Activated CD4-positive, alpha-beta memory T cell treated with anti-CD3 and anti-CD28 coated beads, Interleukin-2, amount 10 ng/mL, durations not matched to agents 7 days and 5 days (primary cell): ENCODE measurements at regions not wholly inside any gene's neighbourhood (a gene's known extent, or its start where the extent isn't known, plus 50 kb on each side); places are given as distances from the start of the nearest gene placed in this dataset.

Experiments
- CTCF ChIA-PET: fragments of 350-600 bp; sonication (Branson Sonifier 250); formaldehyde crosslinking; loops from one replicate; lab custom pipeline; 2021; ENCODE audit warnings: antibody characterized with exemption, inconsistent platforms; lab: Charles Lee
- POLR2A ChIA-PET: fragments of 350-600 bp; sonication (Branson Sonifier 250); formaldehyde crosslinking; loops from one replicate; lab custom pipeline; 2021; ENCODE audit warnings: antibody characterized with exemption; lab: Charles Lee
- DNase-seq: peaks from one replicate; pipeline ENCODE4 v3.0.0-alpha.2; 2020
- H3K27ac Mint-ChIP-seq: one replicate; pipeline ENCODE4 v1.8.0; 2021; ENCODE audit warnings: mild to moderate bottlenecking, mixed read lengths
- H3K27me3 Mint-ChIP-seq: one replicate; pipeline ENCODE4 v1.8.0; 2021; ENCODE audit warnings: mixed read lengths
- H3K36me3 Mint-ChIP-seq: one replicate; pipeline ENCODE4 v1.8.0; 2021; ENCODE audit warnings: low read depth, mixed read lengths
- H3K4me1 Mint-ChIP-seq: one replicate; pipeline ENCODE4 v1.8.0; 2021; ENCODE audit warnings: mixed read lengths
- H3K4me3 Mint-ChIP-seq: one replicate; pipeline ENCODE4 v1.8.0; 2021; ENCODE audit warnings: mild to moderate bottlenecking, mixed read lengths
- H3K9me3 Mint-ChIP-seq: one replicate; pipeline ENCODE4 v1.8.0; 2021; ENCODE audit warnings: mixed read lengths

DNA sequence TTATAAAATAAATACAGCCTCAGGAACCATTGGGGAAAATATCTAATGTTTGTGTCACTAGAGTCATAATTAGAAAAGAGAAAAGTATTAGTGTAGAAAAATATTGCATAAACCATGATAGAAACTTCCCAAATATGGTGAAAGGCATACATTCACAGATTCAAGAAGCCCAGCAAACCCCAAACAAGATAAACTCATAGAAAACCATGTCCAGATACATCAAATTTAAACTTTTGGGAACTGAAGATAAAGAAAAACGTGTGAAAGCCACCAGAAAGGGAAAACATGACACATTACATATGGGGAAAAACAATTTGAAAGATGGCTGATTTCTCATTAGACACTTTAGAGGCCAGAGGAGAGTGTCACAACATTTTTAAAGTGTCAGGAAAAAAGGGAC is 236.5 kb upstream of the FN1 start:
- Mint-ChIP-seq H3K4me1 (no peaks in the 10 kb centered on the region), H3K4me3 (no peak overlapping the region), H3K27me3 (no peaks in the 10 kb centered on the region), H3K36me3 (no peaks in the 10 kb centered on the region), H3K9me3 (no peaks in the 10 kb centered on the region), H3K27ac (no peak overlapping the region)
- ChIA-PET POLR2A (no interaction called here), CTCF (no interaction called here)
- DNase-seq = no peak

DNA sequence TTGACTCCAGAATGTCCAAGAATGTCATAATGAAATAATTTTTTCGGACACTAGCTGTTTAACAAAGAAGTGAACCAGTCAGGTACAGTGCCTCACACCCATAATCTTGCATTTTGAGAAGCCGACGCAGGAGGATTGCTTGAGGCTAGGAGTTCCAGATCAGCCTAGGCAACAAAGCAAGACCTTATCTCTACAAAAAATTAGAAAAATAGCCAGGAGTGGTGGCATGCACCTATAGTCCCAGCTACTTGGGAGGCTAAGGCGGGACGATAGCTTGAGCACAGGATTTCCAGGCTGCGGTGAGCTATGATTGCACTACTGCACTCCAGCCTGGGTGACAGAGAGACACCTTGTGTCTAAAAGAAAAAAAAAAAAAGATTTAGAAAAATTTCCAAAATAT is 235.8 kb upstream of the FN1 start:
- POLR2A ChIA-PET = no interaction called here

DNA sequence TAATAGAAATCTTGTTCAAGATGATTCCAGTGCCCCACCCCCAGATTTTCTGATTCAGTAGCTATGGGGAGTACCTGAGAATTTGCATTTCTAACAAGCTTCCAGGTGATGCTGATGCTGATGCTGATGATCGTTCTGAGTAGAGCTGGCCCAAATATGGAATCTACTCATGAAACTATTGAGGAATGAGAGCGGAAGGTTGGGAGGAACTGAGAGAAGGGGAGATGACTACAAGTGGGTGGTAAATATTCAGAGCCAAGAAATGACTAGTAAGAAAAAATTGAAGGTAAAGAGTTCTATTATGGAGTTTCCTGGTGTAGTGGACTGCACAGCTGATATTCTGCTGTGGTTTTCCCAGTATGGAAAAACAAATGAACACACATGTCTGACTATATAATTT is 235.4 kb upstream of the FN1 start:
- no peak overlapping the region for H3K4me3 Mint-ChIP-seq
- DNase-seq = no peak
- ChIA-PET POLR2A (no interaction called here), CTCF (interaction anchor here (0.7 kb wide), 1 partner anchor 682 kb away, joined by 3 read pairs; no protein-coding TSS in a partner anchor)
- H3K27me3 Mint-ChIP-seq = no peaks in the 10 kb centered on the region
- no peaks in the 10 kb centered on the region for H3K9me3 Mint-ChIP-seq
- no peaks in the 10 kb centered on the region for H3K4me1 Mint-ChIP-seq
- no peaks in the 10 kb centered on the region for H3K36me3 Mint-ChIP-seq
- H3K27ac Mint-ChIP-seq = no peak overlapping the region

More for the DNA sequence above, 235.8 kb upstream of the FN1 start:
- no peaks in the 10 kb centered on the region for H3K9me3 Mint-ChIP-seq
- H3K27me3 Mint-ChIP-seq = no peaks in the 10 kb centered on the region
- no peak for DNase-seq
- no peaks in the 10 kb centered on the region for H3K36me3 Mint-ChIP-seq
- CTCF ChIA-PET = interaction anchor here (0.7 kb wide), 1 partner anchor 683 kb away, joined by 3 read pairs; no protein-coding TSS in a partner anchor
- no peak overlapping the region for H3K4me3 Mint-ChIP-seq
- H3K4me1 Mint-ChIP-seq = no peaks in the 10 kb centered on the region
- H3K27ac Mint-ChIP-seq = no peak overlapping the region

DNA sequence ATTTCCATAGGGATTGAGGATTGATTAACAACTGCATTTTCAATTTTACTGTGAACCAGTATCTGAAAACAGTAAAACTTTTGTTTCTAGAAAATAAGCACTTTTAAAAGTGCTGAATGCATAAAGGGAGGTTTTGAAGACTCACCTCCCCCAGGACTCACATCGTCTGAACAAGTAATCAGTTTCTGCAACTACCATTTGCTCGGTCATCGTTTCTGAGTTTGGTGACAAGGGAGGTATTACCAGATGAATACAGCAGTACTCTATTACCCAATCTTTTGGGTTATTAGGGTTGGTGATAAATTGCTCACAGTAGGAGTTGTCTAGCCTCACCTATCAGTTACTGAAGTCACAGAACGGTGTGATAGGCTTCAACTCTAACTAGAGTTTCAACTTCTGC is 234.5 kb upstream of the FN1 start:
- H3K4me3 Mint-ChIP-seq = no peak overlapping the region
- POLR2A ChIA-PET = no interaction called here
- DNase-seq = no peak
- H3K4me1 Mint-ChIP-seq = no peaks in the 10 kb centered on the region
- H3K36me3 Mint-ChIP-seq = no peaks in the 10 kb centered on the region
- no peaks in the 10 kb centered on the region for H3K9me3 Mint-ChIP-seq
- H3K27me3 Mint-ChIP-seq = no peaks in the 10 kb centered on the region
- no peak overlapping the region for H3K27ac Mint-ChIP-seq
- CTCF ChIA-PET = no interaction called here

GRCh38 chr2:215668378-215668775 is 232.5 kb upstream of the FN1 start:
- H3K27me3 Mint-ChIP-seq = no peaks in the 10 kb centered on the region
- DNase-seq = no peak
- no peak overlapping the region for H3K27ac Mint-ChIP-seq
- H3K4me3 Mint-ChIP-seq = no peak overlapping the region
- CTCF ChIA-PET = no interaction called here
- H3K36me3 Mint-ChIP-seq = no peaks in the 10 kb centered on the region
- H3K9me3 Mint-ChIP-seq = no peaks in the 10 kb centered on the region
- peaks cover 5% of the 10 kb centered on the region for H3K4me1 Mint-ChIP-seq
- POLR2A ChIA-PET = no interaction called here

GRCh38 chr2:215667585-215668377 is 231.9 kb upstream of the FN1 start:
- POLR2A ChIA-PET = no interaction called here
- no peaks in the 10 kb centered on the region for H3K36me3 Mint-ChIP-seq

GRCh38 chr2:215664847-215665525 is 229.1 kb upstream of the FN1 start:
- Mint-ChIP-seq H3K36me3 (no peaks in the 10 kb centered on the region), H3K4me3 (no peak overlapping the region), H3K27me3 (no peaks in the 10 kb centered on the region), H3K27ac (no peak overlapping the region), H3K4me1 (peaks cover 5% of the 10 kb centered on the region), H3K9me3 (no peaks in the 10 kb centered on the region)
- ChIA-PET POLR2A (no interaction called here), CTCF (no interaction called here)
- DNase-seq = no peak

More at GRCh38 chr2:215667585-215668377, 231.9 kb upstream of the FN1 start:
- no peak for DNase-seq
- H3K4me1 Mint-ChIP-seq = peaks cover 5% of the 10 kb centered on the region
- CTCF ChIA-PET = no interaction called here
- H3K4me3 Mint-ChIP-seq = no peak overlapping the region
- H3K27ac Mint-ChIP-seq = no peak overlapping the region
- H3K9me3 Mint-ChIP-seq = no peaks in the 10 kb centered on the region
- no peaks in the 10 kb centered on the region for H3K27me3 Mint-ChIP-seq

- Mint-ChIP-seq H3K4me3 (no peak overlapping the region), H3K36me3 (no peaks in the 10 kb centered on the region), H3K27ac (no peak overlapping the region), H3K27me3 (no peaks in the 10 kb centered on the region), H3K4me1 (peaks cover 5% of the 10 kb centered on the region), H3K9me3 (no peaks in the 10 kb centered on the region)
- POLR2A ChIA-PET = no interaction called here
- no peak for DNase-seq
- CTCF ChIA-PET = no interaction called here
Observed at GRCh38 chr2:215662715-215663114, 226.8 kb upstream of the FN1 start.

DNA sequence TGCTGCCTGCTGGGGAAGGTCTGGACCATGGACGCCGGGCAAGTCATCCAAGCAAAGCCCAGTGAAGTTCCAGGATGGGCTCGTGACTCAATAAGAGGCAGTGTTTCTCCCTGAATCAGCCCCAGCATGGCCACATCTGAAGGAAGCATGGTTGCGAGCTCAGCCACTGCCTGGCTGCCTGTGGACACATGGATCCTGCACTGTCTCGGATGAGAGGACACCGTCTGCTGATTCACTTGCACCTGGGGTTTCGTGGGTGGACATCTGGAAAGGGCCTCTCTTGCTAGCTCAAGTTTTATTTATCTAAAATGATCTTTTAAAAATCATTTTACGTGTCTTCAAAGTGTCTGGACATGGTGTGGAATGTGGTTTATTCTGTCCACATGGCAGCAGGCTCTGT is 224.8 kb upstream of the FN1 start:
- H3K9me3 Mint-ChIP-seq = no peaks in the 10 kb centered on the region
- ChIA-PET CTCF (no interaction called here), POLR2A (no interaction called here)
- no peaks in the 10 kb centered on the region for H3K27me3 Mint-ChIP-seq
- no peak overlapping the region for H3K27ac Mint-ChIP-seq
- no peak overlapping the region for H3K4me3 Mint-ChIP-seq
- H3K36me3 Mint-ChIP-seq = no peaks in the 10 kb centered on the region
- peaks cover 5% of the 10 kb centered on the region for H3K4me1 Mint-ChIP-seq
- no peak for DNase-seq

DNA sequence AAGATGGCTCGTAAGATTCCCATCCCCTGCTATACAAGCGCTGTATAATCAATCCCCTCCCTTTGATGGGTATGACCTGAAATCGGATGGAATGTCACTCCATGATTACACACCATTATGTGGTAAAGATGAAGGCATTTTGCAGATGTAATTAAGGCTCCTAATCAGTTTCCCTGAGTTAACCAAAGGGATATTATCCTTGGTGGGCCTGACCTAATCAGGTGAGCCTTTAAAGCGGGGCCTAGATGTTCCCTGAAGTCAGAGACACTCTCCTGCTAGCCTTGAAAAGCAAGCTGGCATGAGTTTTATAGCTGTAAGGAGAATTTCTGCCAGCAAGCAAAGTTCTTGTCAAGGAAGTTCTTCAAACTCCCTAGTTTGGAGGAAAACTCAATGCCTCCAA is 223.8 kb upstream of the FN1 start:
- ChIA-PET POLR2A (no interaction called here), CTCF (no interaction called here)
- Mint-ChIP-seq H3K27me3 (no peaks in the 10 kb centered on the region), H3K27ac (no peak overlapping the region), H3K9me3 (no peaks in the 10 kb centered on the region), H3K4me3 (no peak overlapping the region), H3K36me3 (no peaks in the 10 kb centered on the region), H3K4me1 (peaks cover under 1% of the 10 kb centered on the region)
- DNase-seq = no peak

DNA sequence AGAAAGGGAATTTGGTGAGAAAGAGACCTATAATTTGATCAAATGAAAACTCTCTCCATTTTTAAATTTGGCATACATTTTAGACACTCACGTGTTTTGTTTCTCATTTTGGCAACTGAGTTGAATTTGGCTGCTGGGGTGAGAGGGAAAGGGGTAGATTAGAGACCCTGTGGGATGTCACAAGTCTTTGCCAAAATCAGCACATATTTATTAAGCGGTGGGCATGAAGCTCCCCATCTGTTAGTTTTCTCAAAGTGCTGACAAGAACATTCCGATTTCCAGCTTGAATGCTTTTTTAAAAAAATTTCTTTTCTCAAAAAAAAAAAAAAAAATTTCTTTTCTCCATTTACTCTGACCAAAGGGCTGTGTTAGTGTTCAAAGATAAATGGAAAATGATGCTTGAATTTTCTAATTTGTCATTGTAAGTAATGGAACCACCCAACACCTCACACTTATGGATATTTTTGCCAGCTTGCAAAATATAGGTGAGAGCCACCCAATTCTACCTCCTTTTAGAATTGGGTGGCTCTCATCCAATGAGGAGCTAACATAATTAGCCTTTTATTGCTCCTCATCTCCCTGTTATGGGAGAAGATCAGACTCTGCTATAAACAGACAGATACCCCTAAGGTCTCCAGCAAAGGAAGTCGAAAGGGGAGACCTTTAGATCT is 222.9 kb upstream of the FN1 start:
- ChIA-PET CTCF (no interaction called here), POLR2A (no interaction called here)
- no peak for DNase-seq
- H3K27ac Mint-ChIP-seq = no peak overlapping the region
- H3K9me3 Mint-ChIP-seq = no peaks in the 10 kb centered on the region
- no peaks in the 10 kb centered on the region for H3K36me3 Mint-ChIP-seq
- no peaks in the 10 kb centered on the region for H3K27me3 Mint-ChIP-seq
- no peaks in the 10 kb centered on the region for H3K4me1 Mint-ChIP-seq
- H3K4me3 Mint-ChIP-seq = no peak overlapping the region

DNA sequence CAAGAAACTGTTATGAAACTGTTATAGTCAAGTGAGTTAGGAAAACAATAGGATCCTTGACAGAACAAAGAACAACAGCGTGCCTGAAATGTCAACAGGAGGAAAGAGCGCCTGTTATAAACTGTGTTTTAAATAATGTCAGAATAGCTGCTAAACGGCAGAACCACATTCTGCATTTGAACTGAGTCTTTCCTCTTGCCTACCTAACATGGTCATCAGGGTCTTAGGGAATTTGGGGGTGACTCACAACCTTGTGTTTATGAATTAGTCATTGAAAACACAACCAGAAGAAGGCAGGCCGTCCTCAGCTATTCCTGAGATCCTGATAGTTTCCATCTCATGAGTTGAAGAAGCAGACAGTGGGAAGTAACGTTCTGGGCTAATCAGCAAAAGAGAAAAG is 222.0 kb upstream of the FN1 start:
- CTCF ChIA-PET = no interaction called here
- no peaks in the 10 kb centered on the region for H3K36me3 Mint-ChIP-seq
- no peaks in the 10 kb centered on the region for H3K4me1 Mint-ChIP-seq
- no peak for DNase-seq
- no peaks in the 10 kb centered on the region for H3K9me3 Mint-ChIP-seq
- no peaks in the 10 kb centered on the region for H3K27me3 Mint-ChIP-seq
- no peak overlapping the region for H3K27ac Mint-ChIP-seq
- no peak overlapping the region for H3K4me3 Mint-ChIP-seq
- POLR2A ChIA-PET = no interaction called here

DNA sequence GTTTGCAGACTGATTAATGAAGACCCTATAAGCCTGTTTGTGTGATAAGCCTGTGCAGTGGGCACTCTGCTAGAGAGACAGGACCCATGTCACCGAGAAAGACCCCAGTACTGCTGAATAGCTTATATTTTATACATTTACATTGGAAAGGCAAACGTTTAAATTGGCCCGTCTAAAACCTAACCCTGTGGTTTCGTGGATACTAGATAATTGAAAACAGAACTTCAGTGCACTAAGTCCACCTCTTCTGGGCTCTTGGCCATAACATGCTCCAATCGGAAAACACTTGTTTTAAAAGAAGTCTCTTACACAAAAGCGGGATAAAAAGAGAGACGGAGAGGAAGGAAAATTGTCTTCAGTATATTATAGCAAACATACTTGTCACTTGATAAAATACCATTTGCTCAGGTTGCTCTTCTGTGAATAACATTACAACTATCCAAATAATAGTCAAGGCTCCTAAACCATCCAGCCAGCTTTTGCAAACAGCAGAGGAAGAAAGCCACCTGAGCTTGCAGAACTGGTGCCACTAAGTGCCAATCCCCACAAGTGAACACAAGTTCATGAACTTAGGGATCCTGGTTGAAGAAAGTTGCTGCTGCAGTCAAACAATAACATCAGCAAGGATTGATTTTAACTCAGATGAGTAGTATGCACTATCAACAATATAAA is 218.4 kb upstream of the FN1 start:
- Mint-ChIP-seq H3K4me3 (no peak overlapping the region), H3K36me3 (no peaks in the 10 kb centered on the region), H3K9me3 (no peaks in the 10 kb centered on the region), H3K27me3 (no peaks in the 10 kb centered on the region), H3K27ac (no peak overlapping the region), H3K4me1 (no peaks in the 10 kb centered on the region)
- ChIA-PET CTCF (no interaction called here), POLR2A (interaction anchor here (0.8 kb wide), 1 partner anchor 230 kb away, joined by 3 read pairs; no protein-coding TSS in a partner anchor)
- no peak for DNase-seq
